B cell (primary cell): ENCODE measurements at regions not wholly inside any gene's neighbourhood (a gene's known extent, or its start where the extent isn't known, plus 50 kb on each side); places are given as distances from the start of the nearest gene placed in this dataset.

Experiments
- EZH2 ChIP-seq: IDR thresholded peaks from 2 replicates; pipeline ENCODE4 v1.6.1; 2012; ENCODE audit warnings: borderline replicate concordance, low read depth, mild to moderate bottlenecking, moderate library complexity, low read length; ENCODE audit not compliant: insufficient read depth, poor library complexity, severe bottlenecking
- TF ChIP-seq, protein P1 (sequence below): fragments of 200-600 bp; IDR thresholded peaks from one replicate; pipeline ENCODE4 v1.8.0; 2022; ENCODE audit warnings: antibody characterized with exemption, mild to moderate bottlenecking

DNA sequence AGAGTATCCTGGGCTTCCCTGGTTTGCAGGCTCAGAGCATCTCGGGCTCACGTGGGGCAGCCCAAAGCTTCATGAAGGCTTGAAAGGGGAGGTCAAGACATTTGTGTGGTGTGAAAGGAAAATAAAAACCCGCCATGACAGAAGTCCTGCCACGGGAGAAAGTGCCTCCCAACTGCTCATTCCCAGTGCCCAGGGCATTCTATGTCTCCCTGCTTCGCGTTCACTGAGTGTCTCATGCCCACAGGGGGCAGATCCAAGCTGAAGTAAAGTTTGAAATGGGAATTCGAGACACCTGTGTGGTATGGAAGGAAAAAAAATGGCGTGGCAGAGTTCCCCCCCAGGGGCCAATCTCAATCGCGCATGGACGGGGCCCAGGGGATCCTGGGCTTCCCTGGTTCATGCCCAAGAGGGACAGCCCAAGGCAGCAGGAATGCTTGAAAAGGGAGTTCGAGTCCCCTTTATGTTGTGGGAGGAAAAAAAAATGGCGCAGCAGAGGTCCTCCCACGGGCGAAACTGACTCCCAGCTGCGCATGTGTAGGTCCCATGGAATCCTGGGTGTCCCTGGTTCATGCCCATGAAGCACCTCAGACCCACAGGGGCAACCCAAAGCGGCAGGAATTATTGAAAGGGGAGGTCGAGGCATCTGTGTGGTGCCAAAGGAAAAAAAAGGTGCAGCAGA, 576.7 kb downstream of the ALG10 start:
- TF ChIP-seq, protein P1, sequence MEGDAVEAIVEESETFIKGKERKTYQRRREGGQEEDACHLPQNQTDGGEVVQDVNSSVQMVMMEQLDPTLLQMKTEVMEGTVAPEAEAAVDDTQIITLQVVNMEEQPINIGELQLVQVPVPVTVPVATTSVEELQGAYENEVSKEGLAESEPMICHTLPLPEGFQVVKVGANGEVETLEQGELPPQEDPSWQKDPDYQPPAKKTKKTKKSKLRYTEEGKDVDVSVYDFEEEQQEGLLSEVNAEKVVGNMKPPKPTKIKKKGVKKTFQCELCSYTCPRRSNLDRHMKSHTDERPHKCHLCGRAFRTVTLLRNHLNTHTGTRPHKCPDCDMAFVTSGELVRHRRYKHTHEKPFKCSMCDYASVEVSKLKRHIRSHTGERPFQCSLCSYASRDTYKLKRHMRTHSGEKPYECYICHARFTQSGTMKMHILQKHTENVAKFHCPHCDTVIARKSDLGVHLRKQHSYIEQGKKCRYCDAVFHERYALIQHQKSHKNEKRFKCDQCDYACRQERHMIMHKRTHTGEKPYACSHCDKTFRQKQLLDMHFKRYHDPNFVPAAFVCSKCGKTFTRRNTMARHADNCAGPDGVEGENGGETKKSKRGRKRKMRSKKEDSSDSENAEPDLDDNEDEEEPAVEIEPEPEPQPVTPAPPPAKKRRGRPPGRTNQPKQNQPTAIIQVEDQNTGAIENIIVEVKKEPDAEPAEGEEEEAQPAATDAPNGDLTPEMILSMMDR, result no peak
- TF ChIP-seq EZH2, result no peak
